ENCODE measurements at regions not wholly inside any gene's neighbourhood (a gene's known extent, or its start where the extent isn't known, plus 50 kb on each side); places are given as distances from the start of the nearest gene placed in this dataset.

DNA sequence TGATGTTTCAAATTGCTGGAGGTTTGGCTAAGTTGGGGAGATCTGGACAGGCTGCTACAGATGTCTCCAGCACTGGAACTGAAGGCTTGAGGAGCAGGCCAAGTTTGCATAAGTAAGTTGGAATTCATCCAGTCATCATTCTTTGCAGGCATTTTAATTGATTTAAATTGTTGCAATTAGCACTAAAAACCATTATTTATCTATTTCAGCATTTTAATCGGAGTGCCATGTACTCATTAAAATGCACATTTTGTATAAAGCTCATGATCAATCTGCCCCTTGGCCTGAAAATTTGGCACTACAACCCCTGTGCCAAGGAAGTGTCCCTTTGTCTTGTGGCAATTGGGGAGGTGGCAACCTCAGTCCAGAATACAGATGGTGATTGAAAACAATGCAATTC, 320.2 kb downstream of the MAT2B start:
- TF ChIP-seq, protein P1, sequence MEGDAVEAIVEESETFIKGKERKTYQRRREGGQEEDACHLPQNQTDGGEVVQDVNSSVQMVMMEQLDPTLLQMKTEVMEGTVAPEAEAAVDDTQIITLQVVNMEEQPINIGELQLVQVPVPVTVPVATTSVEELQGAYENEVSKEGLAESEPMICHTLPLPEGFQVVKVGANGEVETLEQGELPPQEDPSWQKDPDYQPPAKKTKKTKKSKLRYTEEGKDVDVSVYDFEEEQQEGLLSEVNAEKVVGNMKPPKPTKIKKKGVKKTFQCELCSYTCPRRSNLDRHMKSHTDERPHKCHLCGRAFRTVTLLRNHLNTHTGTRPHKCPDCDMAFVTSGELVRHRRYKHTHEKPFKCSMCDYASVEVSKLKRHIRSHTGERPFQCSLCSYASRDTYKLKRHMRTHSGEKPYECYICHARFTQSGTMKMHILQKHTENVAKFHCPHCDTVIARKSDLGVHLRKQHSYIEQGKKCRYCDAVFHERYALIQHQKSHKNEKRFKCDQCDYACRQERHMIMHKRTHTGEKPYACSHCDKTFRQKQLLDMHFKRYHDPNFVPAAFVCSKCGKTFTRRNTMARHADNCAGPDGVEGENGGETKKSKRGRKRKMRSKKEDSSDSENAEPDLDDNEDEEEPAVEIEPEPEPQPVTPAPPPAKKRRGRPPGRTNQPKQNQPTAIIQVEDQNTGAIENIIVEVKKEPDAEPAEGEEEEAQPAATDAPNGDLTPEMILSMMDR (IDR thresholded peaks at IDR 0.05; ENCODE audit: control extremely low read depth, extremely low read depth, low read depth, missing control alignments) = no peak
- POLR2A ChIA-PET = no interaction called here
- no peak for DNase-seq (ENCODE audit: extremely low spot score)
- CTCF ChIA-PET = interaction anchor here (1.1 to 1.2 kb wide), 2 partner anchors 10 to 19 kb away, joined by 3 read pairs; no protein-coding TSS in a partner anchor

DNA sequence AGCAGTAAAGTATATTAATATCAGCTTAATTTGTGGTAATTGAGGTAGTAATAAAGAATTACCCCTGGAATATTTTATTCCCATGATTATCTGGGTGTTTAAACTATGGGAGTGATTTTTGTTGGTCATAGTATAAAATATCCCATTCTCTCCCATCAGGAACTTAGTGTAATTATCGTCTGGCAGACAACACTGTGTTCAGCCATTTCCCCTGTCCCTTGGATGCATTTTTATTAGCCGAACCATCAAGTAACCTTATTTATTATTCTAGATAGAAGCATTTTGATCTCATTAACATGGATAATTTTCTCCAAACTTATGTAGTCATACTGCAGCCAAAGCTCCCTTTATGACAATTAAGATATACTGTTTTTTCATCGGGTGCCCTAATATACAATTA, 320.8 kb downstream of the MAT2B start:
- DNase-seq (ENCODE audit: extremely low spot score) = no peak
- ChIA-PET CTCF (interaction anchor here (1.1 to 1.2 kb wide), 2 partner anchors 9 to 19 kb away, joined by 3 read pairs; no protein-coding TSS in a partner anchor), POLR2A (no interaction called here)
- TF ChIP-seq, protein P1 (IDR thresholded peaks at IDR 0.05; ENCODE audit: control extremely low read depth, extremely low read depth, low read depth, missing control alignments) = no peak

DNA sequence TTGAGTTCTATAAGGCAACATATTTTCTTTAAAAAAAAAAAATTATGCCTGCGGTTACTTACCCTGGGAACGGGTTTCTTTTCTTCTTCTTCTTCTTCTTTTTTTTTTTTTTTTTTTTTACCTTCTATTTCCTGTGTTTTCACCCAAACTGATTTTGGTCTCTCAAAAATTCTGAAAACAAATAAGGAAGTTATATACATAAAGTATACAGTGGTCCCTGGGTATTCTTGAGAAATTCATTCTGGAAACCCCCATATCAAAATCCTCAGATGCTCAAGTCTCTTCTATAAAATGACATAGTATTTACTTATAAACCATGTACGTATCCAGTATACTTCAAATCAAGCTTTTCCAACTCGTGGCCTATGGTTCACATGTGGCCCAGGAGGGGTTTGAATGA, 326.7 kb downstream of the MAT2B start:
- POLR2A ChIA-PET = no interaction called here
- DNase-seq (ENCODE audit: extremely low spot score) = no peak
- CTCF ChIA-PET = no interaction called here
- TF ChIP-seq, protein P1 (IDR thresholded peaks at IDR 0.05; ENCODE audit: control extremely low read depth, extremely low read depth, low read depth, missing control alignments) = no peak

DNA sequence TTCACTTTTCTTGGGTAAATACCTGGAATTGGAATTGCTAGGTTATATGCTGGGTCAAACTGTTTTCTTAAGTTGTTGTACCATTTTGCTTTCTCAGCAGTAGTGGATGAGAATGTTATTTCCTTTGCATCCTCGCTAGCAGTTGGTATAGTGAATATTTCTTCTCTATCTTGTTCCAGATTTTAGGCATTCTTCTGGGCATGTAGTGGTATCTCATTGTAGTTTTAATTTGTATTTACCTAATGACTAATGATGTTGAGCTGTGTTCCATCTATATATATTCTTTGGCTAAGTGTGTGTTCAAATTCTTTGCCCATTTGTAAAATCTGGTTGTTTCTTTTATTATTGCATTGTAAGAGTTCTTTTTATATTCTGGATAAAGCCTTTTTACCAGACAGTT, 333.3 kb downstream of the MAT2B start:
- ChIA-PET CTCF (interaction anchor here (1.0 to 1.7 kb wide), 2 partner anchors 22 to 26 kb away, joined by 3 read pairs; no protein-coding TSS in a partner anchor), POLR2A (no interaction called here)
- TF ChIP-seq, protein P1 (IDR thresholded peaks at IDR 0.05; ENCODE audit: control extremely low read depth, extremely low read depth, low read depth, missing control alignments) = no peak
- DNase-seq (ENCODE audit: extremely low spot score) = no peak

DNA sequence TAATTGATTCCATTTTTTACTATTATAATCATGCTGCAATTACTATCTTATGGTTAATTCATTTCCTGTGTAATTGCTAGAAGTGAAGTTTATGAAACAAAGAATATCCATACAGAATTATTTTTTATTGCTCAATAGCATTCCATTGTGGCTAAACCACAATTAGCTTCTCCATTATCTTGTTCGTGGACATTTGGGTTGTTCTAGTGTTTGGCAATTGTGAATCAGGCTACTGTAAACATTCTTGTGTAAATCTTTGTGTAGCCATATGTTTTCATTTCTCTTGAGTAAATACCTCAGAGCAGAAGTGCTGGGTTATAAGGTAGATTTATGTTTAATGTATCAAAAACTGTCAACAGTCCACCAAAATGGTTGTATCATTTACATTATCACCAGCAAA, 341.1 kb downstream of the MAT2B start:
- TF ChIP-seq, protein P1 (IDR thresholded peaks at IDR 0.05; ENCODE audit: control extremely low read depth, extremely low read depth, low read depth, missing control alignments) = no peak
- ChIA-PET POLR2A (no interaction called here), CTCF (no interaction called here)
- DNase-seq (ENCODE audit: extremely low spot score) = no peak

DNA sequence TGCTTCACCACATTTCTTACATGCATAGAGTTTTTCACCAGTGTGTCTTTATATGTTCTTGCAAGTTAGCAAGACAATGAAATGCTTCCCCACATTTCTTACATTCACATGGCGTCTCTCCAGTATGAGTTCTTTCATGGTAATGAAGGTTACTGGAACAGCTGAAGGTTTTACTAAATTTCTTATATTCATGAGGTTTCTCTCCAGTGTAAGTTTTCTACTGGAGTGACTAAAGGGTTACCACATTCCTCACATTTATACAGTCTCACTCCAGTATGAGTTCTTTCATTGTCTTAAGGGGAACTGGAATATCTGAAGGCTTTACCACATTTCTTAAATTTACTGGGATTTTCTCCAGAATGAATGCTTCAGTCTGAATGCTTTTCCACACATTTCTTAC, 350.3 kb downstream of the MAT2B start:
- ChIA-PET CTCF (no interaction called here), POLR2A (no interaction called here)
- TF ChIP-seq, protein P1 (IDR thresholded peaks at IDR 0.05; ENCODE audit: control extremely low read depth, extremely low read depth, low read depth, missing control alignments) = no peak
- DNase-seq (ENCODE audit: extremely low spot score) = no peak

DNA sequence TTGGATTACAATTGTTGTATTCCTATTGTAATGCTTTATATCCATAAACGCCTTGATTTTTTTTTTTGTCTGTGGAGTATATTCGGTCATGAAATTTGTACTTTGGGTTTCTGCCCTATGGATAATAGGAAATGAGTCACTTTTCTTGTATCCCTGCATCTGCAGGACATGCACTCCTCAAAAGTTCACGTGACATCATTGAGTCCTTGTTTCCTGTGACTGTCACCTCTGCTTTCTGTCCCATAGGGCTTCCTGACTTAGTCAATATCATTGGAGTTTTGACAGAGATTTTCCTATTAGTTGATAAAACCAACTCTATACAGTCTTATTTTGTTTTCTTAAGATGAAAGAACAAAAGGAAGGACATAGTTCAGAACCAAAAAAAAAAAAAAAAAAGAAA, 356.3 kb downstream of the MAT2B start:
- CTCF ChIA-PET = no interaction called here
- no peak for DNase-seq (ENCODE audit: extremely low spot score)
- TF ChIP-seq, protein P1 (IDR thresholded peaks at IDR 0.05; ENCODE audit: control extremely low read depth, extremely low read depth, low read depth, missing control alignments) = no peak
- POLR2A ChIA-PET = no interaction called here

All from GM10248 (cell line).